NCI-H2107 treated with DMSO at 0.1 percent for 48 hours (cell line): ENCODE measurements at regions not wholly inside any gene's neighbourhood (a gene's known extent, or its start where the extent isn't known, plus 50 kb on each side); places are given as distances from the start of the nearest gene placed in this dataset.
"Not testable (repeated sequence)": the region's sequence is repeated elsewhere in the genome, so short reads cannot be mapped to it uniquely, and the experiment has no call there.

Experiments
- DNase-seq: peaks from one replicate; lab custom pipeline; 2025; ENCODE audit not compliant: unreplicated experiment; lab: John Stamatoyannopoulos, UW

GRCh38 chr3:11739706-11740105, 96.0 kb upstream of the VGLL4 start:
- no peak for DNase-seq

- no peak for DNase-seq
Measured at GRCh38 chr3:11739123-11739522, 95.4 kb upstream of the VGLL4 start.

GRCh38 chr3:11737742-11738141, 94.0 kb upstream of the VGLL4 start:
- DNase-seq = peak; percentile 73

- DNase-seq = no peak
Measured at GRCh38 chr3:11736136-11736833, 92.6 kb upstream of the VGLL4 start.

- peak; percentile 16 for DNase-seq
Measured at GRCh38 chr3:11735638-11736037, 91.9 kb upstream of the VGLL4 start.

GRCh38 chr3:11735111-11735510, 91.4 kb upstream of the VGLL4 start:
- DNase-seq = not testable (repeated sequence)

- no peak for DNase-seq
Measured at GRCh38 chr3:11733914-11734313, 90.2 kb upstream of the VGLL4 start.

- no peak for DNase-seq
Measured at GRCh38 chr3:11727207-11727606, 83.5 kb upstream of the VGLL4 start.

GRCh38 chr3:11726146-11726545, 82.4 kb upstream of the VGLL4 start:
- DNase-seq = no peak

- DNase-seq = not testable (repeated sequence)
Measured at GRCh38 chr3:11725340-11725641, 81.6 kb upstream of the VGLL4 start.

- no peak for DNase-seq
Measured at GRCh38 chr3:11724615-11725339, 81.1 kb upstream of the VGLL4 start.

- no peak for DNase-seq
Measured at GRCh38 chr3:11721479-11721878, 77.8 kb upstream of the VGLL4 start.

- no peak for DNase-seq
Measured at GRCh38 chr3:11720917-11721411, 77.2 kb upstream of the VGLL4 start.

- peak; percentile 45 for DNase-seq
Measured at GRCh38 chr3:11720304-11720898, 76.7 kb upstream of the VGLL4 start.

- DNase-seq = peak; percentile 37
Measured at GRCh38 chr3:11719406-11720303, 75.9 kb upstream of the VGLL4 start.

- DNase-seq = peak; percentile 23
Measured at GRCh38 chr3:11718637-11719405, 75.1 kb upstream of the VGLL4 start.

GRCh38 chr3:11717768-11718636, 74.3 kb upstream of the VGLL4 start:
- DNase-seq = no peak

- no peak for DNase-seq
Measured at GRCh38 chr3:11717301-11717700, 73.6 kb upstream of the VGLL4 start.

GRCh38 chr3:11716573-11717290, 73.0 kb upstream of the VGLL4 start:
- no peak for DNase-seq
